Astrocyte of the cerebellum (primary cell): ENCODE measurements at regions not wholly inside any gene's neighbourhood (a gene's known extent, or its start where the extent isn't known, plus 50 kb on each side); places are given as distances from the start of the nearest gene placed in this dataset.

ENCODE experiments used
- DNase-seq: peaks from one replicate; pipeline ENCODE4 v3.0.0-alpha.2; 2011; ENCODE audit warnings: low read depth
- H3K4me3 ChIP-seq: 2 replicates; pipeline ENCODE4 v1.5.1; 2011; ENCODE audit warnings: mild to moderate bottlenecking, low read depth, low read length, moderate library complexity
- CTCF ChIP-seq: IDR thresholded peaks from 2 replicates; pipeline ENCODE4 v1.5.1; 2012; ENCODE audit warnings: low read length, low read depth, moderate library complexity, mild to moderate bottlenecking; ENCODE audit errors: missing control alignments
- in situ Hi-C: cut with HindIII; loops from 2 replicates; pipeline ENCODE4 v1.10.0; 2017; ENCODE audit warnings: low sequenced_read_pairs

- no peak for DNase-seq
- in situ Hi-C loops = no loop called here
These were observed 781.1 kb downstream of the INHBA start for GRCh38 chr7:40921589-40922315.

DNA sequence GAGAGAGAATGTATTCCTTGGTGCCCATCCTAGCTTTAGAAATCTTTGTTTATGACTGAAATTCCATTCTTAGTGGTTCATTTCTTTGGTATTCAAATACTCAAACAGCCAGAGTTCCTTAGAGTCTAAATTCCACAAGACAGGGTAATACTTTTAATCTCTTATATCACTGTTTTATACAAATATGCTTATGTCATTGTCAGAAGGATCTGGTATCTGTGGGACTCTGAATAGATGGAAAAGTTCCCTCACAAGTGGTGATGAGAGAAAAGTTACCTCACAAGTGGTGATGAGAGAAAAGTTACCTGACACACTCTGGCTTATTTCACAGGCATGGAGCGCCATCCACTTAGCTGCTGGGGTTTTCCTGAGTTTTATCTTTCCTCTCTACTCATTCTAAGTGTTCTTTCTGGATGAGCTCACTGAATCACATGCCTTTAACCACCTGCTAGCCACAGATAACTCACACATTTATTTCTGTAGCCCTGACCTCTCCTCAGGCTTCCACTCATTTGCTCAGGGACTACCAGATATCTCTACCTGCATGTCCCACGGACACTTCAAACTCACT is 784.0 kb downstream of the SUGCT start:
- no peak for TF ChIP-seq CTCF
- H3K4me3 ChIP-seq = no peak overlapping the region
- in situ Hi-C loops = no loop called here
- peak; percentile 36 for DNase-seq

More at GRCh38 chr7:40921589-40922315, 781.1 kb downstream of the INHBA start:
- H3K4me3 ChIP-seq = no peak overlapping the region
- no peak for TF ChIP-seq CTCF

- no peak overlapping the region for H3K4me3 ChIP-seq
- DNase-seq = no peak
- TF ChIP-seq CTCF = no peak
- in situ Hi-C loops = no loop called here
These were observed 782.0 kb downstream of the SUGCT start for GRCh38 chr7:40916813-40917212.

DNA sequence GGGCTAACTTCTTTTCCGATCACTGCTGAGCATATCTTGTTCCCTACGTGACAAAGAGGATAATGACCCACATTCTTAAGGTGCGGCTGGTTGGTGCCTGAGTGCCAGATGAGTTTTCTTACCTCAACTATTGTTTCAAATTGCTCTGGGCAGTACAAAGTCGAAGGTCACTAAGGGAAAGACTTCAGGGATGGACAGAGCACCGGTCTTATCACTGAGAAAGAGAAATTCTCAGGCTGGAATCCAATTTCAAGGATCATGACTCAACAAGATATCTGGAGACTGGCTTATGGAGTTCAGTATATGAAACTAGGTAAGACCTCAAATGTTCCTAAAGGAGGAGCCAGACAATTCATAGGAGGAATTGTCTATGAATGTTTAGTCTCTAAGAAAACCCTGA is 780.3 kb downstream of the SUGCT start:
- TF ChIP-seq CTCF = no peak
- no peak overlapping the region for H3K4me3 ChIP-seq
- no peak for DNase-seq
- in situ Hi-C loops = no loop called here
